GM19468 (cell line): ENCODE measurements at regions not wholly inside any gene's neighbourhood (a gene's known extent, or its start where the extent isn't known, plus 50 kb on each side); places are given as distances from the start of the nearest gene placed in this dataset.

Source experiments
- ATAC-seq: cut with Tn5 transposase; IDR thresholded peaks from one replicate; pipeline ENCODE4 v1.9.1; 2021; ENCODE audit warnings: mild to moderate bottlenecking, moderate library complexity, moderate number of reproducible peaks; ENCODE audit not compliant: unreplicated experiment; ENCODE audit errors: extremely low read depth

GRCh38 chr4:54539500-54540029, 118.2 kb upstream of the KIT start:
- no peak for ATAC-seq

DNA sequence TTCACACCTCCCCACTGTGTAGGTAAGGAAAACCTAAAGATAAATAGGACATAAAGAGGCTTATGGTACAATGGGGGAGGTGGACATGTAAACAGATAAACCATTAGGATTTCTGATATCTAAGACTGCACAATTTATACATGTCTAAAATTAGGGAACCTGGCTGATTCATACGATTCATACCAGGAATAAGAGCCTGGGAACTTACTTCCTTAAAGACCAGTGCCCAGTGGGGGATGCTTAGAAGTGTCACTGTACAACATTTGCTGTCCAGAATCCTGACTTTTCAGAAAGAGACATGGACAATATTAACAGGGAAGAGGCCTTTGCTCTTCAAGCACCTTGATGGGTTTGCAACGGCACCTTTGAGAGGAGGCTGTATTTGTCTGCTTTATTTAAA, 116.8 kb upstream of the KIT start:
- ATAC-seq: no peak

DNA sequence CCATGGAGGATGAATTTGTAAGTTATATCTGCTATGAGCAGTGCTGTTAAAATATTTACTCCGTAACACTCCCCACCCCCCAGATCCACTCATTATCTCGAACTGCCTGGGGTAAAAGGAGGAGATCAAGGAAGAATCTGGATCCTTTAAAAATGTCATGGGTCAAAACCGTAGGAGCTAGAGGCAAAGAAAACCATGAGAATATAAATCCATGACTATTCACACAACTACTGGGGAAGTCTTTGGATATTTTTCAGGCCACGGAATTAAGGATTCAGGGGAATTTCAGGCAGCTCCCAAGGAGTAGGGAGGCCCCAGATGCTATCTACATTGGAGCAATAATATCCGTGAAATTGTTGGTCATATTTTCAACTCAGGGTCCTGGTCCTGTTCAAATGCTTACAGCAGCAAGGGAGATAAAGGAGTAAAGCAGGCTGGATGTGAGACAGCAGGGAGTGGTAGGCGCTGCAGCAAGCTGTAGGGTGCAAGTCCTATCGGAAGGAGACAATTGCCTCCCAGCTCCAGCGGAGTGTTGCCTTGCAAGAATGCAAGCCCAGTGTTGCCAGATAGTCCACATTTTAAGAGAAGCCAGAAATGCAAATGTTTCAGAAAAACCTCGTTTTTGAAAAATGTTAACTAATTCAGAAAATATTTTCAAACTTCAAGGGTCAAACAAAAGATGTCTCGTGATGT, 116.2 kb upstream of the KIT start:
- ATAC-seq: no peak

DNA sequence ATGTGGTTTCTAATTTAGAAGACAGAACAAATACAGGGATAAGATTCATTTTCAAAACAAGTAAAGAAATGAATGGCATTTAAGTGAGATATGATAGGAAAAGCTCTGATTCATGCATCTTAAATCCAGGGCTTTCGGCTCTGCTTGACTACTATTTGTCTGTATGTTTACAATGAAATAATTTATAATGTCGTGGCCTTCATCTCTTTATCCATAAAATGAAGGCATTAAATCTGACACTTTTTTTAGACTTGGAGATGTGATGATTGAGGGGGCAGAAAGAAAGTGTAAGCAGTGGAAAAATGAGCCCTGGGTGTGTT, 115.7 kb upstream of the KIT start:
- no peak for ATAC-seq

GRCh38 chr4:54542540-54543041, 115.2 kb upstream of the KIT start:
- ATAC-seq: no peak

DNA sequence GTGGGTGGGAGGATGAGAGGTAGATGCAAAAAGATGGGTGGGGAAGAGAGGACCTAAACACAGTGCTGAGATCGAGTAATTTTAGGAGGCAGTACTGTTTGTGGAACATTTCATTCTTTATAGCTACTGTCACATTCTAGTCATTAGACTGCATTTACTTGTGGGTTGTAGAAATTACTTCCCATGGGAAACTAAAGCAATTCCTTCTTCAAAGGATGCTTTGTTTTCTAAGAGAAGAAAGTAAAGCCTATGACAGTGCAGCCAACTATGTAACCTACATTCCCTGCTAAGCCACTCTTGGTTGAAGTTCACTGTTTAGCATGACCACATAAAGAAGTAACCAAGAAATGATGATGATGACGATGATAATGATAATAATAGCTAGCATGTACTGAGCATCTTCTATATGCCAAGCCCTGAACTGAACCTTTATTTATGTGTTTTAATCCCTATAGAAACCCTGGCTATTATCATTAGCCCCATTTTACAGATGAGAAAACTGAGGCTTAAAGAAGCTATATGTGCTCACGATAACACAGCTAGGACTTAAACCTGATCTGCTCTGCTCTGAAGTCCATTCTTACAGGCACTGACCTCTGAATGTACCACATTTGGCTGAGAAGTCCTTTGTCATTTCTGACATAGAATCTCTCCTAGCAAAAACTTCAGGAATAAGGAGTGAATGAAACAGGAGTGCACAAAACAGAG, 114.5 kb upstream of the KIT start:
- ATAC-seq: no peak

DNA sequence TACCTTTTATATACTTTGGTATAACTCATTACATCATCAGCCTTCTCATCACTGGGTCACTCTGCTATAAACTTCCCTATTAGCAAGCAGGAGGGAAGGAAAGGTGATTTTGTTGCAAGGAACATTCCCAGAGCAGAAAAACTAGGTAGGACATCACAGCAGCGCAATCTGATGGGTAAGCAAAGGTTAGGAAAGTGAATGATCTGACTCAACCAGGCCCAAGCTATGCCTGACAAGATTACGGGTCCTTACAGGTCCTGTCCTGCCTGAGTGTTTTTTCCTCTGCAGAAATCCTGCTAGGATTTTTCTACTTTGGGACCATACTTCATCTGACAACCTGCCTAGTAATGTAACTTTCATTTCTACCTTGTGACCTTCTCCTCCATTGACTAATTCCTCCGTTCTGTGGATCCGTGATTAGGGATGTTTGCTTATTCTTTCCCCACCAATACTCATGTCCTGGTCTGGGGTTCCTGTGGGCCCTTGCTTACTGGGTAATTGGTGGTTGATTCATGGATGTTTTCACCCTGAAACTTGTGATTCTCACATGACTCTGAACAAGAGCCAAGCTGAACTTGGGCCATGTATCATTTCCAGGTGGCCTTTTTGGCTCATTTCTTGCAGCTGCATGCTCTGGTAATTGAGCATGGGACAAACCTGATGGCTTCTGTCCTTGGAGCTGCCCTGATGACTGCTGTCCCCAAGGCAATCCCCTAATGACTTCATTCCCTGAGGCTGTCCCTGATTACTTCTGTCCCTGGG, 111.9 kb upstream of the KIT start:
- ATAC-seq: no peak

DNA sequence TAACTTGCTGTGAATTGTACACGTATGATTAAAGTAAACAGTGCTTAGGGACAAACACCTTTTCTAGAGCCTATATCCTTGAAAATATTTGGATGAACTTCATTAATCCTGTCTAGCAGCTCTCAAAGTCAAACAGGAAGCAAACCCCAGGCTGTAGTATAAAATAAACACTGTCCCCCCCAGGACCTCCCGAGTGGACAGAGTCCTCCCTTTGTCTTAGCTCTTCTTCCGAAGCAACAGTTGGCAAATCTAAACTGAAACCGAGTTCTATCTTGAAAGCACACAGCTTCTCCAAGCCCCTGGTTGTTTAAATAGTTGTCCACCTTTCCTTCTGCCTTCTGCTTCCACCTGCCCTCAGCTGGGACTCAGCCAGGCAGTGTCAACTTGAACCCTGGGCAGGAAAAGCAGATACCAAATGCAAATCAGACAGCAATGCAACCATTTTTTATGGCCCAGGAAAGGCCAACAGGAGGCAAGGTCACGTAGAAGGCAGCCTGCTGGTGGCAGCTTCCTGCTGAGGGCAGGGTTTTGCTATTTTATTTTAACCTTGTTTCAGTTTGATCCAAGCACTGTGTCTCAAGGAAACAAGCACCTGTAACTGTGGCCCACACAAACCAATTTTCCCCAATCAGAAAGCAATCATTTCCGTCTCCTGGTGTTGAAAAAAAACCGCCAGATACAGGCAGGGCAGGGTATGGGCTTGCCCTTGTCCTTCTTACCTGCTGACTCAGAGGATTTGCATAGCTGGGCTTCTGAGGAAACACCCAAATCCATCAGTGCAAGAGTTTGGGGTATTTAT, 110.3 kb upstream of the KIT start:
- ATAC-seq: no peak

- no peak for ATAC-seq
Observed at GRCh38 chr4:54548098-54548620, 109.6 kb upstream of the KIT start.

GRCh38 chr4:54548831-54549460, 108.8 kb upstream of the KIT start:
- ATAC-seq: no peak

DNA sequence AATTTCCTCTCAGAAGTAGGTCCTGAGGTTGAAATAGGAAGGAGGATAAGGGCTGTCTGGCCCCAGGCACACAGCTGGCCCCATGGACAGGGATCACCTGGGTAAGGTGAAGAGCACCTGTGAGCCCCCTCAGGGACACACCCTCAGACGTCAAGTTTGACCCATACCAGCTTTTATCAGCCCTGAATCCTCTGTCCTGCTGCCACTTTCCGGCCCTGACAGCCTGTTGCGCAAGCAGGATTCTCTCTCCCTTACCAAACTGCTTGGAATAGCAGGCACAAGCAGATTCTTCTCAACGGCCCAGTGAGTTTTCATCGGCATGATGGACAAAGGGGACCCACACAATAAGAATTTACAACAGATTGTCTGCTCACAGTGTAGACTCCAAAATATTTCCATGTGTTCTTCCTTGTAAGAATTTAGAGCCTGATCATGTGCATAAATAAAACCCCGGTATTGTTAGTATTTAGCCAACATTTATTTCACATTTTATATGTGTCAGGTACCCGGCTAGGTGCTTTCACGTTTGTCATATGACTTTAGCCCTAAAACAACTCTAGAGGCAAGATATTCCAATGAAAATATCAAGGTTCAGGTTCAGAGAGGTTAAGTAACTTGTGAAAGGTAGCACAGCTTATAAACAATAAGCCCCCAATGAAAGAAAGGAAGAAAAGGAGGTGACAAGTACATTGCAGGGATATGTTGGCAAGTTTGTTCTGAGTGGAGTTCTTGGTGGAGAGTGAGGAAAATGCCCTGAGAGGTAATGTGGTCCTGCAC, 107.2 kb upstream of the KIT start:
- ATAC-seq: no peak

DNA sequence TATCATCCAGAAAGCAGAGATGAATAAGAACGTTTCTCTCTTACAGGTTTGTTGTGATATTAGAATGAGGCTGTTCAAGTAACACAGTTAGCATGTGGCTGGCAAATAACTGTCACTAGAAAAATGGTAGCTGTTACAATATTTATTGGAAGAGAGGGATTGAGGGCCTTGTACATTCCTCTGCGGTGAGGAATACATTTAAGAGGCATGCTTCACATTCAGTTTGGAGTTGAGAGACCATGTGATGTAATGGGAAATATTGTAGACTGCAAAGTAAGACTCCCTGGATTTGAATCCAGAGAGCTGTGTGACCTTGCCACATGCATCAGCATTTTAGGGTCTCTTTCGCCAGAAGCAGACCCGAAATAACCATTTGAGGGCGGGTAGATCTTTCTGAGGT, 104.8 kb upstream of the KIT start:
- no peak for ATAC-seq

- no peak for ATAC-seq
Observed at GRCh38 chr4:54554339-54554990, 103.3 kb upstream of the KIT start.

DNA sequence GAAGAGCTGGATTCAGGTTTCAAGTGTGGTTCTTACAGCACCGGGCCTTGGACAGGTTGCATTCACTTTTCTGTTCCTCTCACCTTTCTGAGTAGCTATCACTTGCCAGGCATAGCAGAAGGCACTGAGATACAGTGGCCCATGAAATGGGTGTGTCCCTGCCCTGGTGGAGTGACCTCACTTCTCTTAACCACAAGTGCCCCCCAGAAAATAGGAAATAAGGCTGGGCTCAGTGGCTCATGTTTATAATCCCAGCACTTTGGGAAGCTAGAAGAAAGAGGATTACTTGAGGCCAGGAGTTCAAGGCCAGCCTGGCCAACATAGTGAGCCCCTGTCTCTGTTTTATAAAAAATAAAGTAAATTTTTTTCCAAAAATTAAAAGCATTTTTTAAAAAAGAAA, 101.7 kb upstream of the KIT start:
- ATAC-seq: no peak

DNA sequence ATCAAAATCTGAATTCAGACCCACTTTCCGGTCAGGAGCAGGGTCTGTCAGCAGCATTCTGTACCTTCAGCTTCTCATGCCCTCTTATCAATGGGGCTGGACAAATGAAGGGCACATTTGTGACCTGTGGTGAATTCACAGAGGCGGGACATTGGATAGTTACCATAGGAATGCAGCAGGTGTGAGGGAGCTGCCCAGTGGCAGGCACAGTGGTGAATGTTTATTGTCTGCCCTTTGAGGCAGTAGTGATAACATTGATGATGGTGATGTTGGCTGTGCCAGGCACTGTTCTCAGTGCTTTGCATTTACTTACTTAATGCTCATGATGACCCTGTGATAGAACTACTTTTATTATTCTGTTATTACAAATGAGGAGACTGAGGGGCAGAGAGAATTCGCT, 101.2 kb upstream of the KIT start:
- no peak for ATAC-seq

- no peak for ATAC-seq
Observed at GRCh38 chr4:54558889-54559677, 98.7 kb upstream of the KIT start.

GRCh38 chr4:54560513-54560912, 97.2 kb upstream of the KIT start:
- ATAC-seq: no peak

DNA sequence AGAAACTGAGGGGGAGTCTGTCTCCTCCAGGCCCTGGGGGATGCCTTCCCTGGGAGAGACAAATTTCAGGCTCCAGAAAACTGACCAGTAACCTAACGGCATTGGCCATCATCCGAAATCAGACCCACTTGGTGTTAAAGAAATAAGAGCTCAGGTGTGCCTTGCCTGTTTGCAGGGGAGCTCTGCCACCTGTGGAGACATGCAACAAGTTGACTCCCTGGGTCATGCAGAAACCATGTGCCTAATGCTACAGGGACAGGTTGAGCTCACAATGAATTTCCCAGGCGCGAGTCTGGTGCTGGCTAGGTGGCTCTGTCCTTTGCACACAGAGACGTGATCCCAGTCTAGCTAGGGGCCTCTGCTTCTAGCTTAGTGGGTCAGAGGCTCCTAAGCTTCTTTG, 95.8 kb upstream of the KIT start:
- ATAC-seq: no peak
